Liver (tissue), 8 donors: ENCODE measurements at regions not wholly inside any gene's neighbourhood (a gene's known extent, or its start where the extent isn't known, plus 50 kb on each side); places are given as distances from the start of the nearest gene placed in this dataset.

Source experiments
- DNase-seq: peaks from one replicate; pipeline ENCODE4 v3.0.0-alpha.2; 2017; ENCODE audit warnings: low spot score
- H3K27ac ChIP-seq, 2 donors: one replicate each; pipeline ENCODE4 v1.7.0; 2013; ENCODE audit warnings: inconsistent platforms in 2 of 2, low read length in 2 of 2, control low read depth in 1 of 2, low read depth in 1 of 2, mild to moderate bottlenecking in 1 of 2
- H3K27me3 ChIP-seq, 4 donors: one replicate each; pipeline versions ENCODE4 v1.6.1 to v1.7.0; 2013; ENCODE audit warnings: low read length in 3 of 4, inconsistent platforms in 1 of 4, mild to moderate bottlenecking in 1 of 4, moderate library complexity in 1 of 4; ENCODE audit not compliant: control insufficient read depth in 4 of 4, insufficient read depth in 4 of 4
- H3K36me3 ChIP-seq, 4 donors: one replicate each; pipeline versions ENCODE4 v1.6.1 to v1.7.0; 2013; ENCODE audit warnings: low read length in 3 of 4, mild to moderate bottlenecking in 3 of 4, low read depth in 1 of 4, moderate library complexity in 1 of 4; ENCODE audit not compliant: control insufficient read depth in 4 of 4, insufficient read depth in 3 of 4
- H3K4me1 ChIP-seq, 4 donors: one replicate each; pipeline versions ENCODE4 v1.6.1 to v1.7.0; 2013; ENCODE audit warnings: low read length in 3 of 4, mild to moderate bottlenecking in 3 of 4, moderate library complexity in 1 of 4; ENCODE audit not compliant: control insufficient read depth in 4 of 4, insufficient read depth in 4 of 4
- H3K4me3 ChIP-seq, 3 donors: one replicate each; pipeline versions ENCODE4 v1.6.1 to v1.7.0; 2013; ENCODE audit warnings: low read length in 3 of 3, control low read depth in 1 of 3, low read depth in 1 of 3, mild to moderate bottlenecking in 1 of 3
- H3K9ac ChIP-seq, 2 donors: one replicate each; pipeline ENCODE4 v1.7.0; 2013; ENCODE audit warnings: low read length in 2 of 2, mild to moderate bottlenecking in 2 of 2, moderate library complexity in 2 of 2, control low read depth in 1 of 2, low read depth in 1 of 2
- H3K9me3 ChIP-seq, 4 donors: one replicate each; pipeline versions ENCODE4 v1.6.1 to v1.7.0; 2013; ENCODE audit warnings: low read length in 3 of 4; ENCODE audit not compliant: control insufficient read depth in 4 of 4
- CTCF ChIP-seq: fragments of 150-350 bp; IDR thresholded peaks from 2 replicates; pipeline ENCODE4 v1.5.1; 2017; ENCODE audit warnings: improper control_type of control experiment, low read depth, low read length; ENCODE audit not compliant: missing input control
- FOXA1 ChIP-seq: IDR thresholded peaks from 2 replicates; pipeline ENCODE4 v1.6.1; 2016; ENCODE audit warnings: antibody characterized with exemption
- FOXA2 ChIP-seq: IDR thresholded peaks from 2 replicates; pipeline ENCODE4 v1.6.1; 2016; ENCODE audit warnings: antibody characterized with exemption
- HNF4A ChIP-seq, 2 donors: conservative IDR thresholded peaks; 2 replicates each; pipeline ENCODE4 v1.6.1; 2016; ENCODE audit warnings: antibody characterized with exemption in 2 of 2, mild to moderate bottlenecking in 2 of 2
- JUND ChIP-seq, 2 donors: IDR thresholded peaks; 2 replicates each; pipeline ENCODE4 v1.6.1; 2016; ENCODE audit warnings: antibody characterized with exemption in 2 of 2
- MAX ChIP-seq: IDR thresholded peaks from 2 replicates; pipeline ENCODE4 v1.6.1; 2016; ENCODE audit warnings: antibody characterized with exemption
- NR2F2 ChIP-seq: IDR thresholded peaks from 2 replicates; pipeline ENCODE4 v1.6.1; 2016; ENCODE audit warnings: antibody characterized with exemption
- RXRA ChIP-seq, 2 donors: IDR thresholded peaks; 2 replicates each; pipeline ENCODE4 v1.6.1; 2017 to 2018; ENCODE audit warnings: antibody characterized with exemption in 2 of 2, mild to moderate bottlenecking in 1 of 2
- SP1 ChIP-seq: IDR thresholded peaks from 2 replicates; pipeline ENCODE4 v1.6.1; 2018; ENCODE audit warnings: antibody characterized with exemption, mild to moderate bottlenecking
- TAF1 ChIP-seq: conservative IDR thresholded peaks from 2 replicates; pipeline ENCODE4 v1.6.1; 2016; ENCODE audit warnings: antibody characterized with exemption, mild to moderate bottlenecking
- YY1 ChIP-seq: IDR thresholded peaks from 2 replicates; pipeline ENCODE4 v1.6.1; 2016; ENCODE audit warnings: antibody characterized with exemption, mild to moderate bottlenecking
- ZBTB33 ChIP-seq: IDR thresholded peaks from 2 replicates; pipeline ENCODE4 v1.6.1; 2016; ENCODE audit warnings: antibody characterized with exemption
- WGBS: extraction: QIAGEN DNeasy Blood & Tissue Kit; methylation state at CpG from one replicate; pipeline ENCODE4 v1.1.7; 2013; 5-methylcytosine and 5-hydroxymethylcytosine counted together
- donor health status: healthy.
- donor health status: healthy.
- donor health status: healthy.
- donor health status: healthy.
- donor health status: healthy.

- no peak for TF ChIP-seq CTCF
- TF ChIP-seq TAF1 = no peak
- peak; percentile 47 for TF ChIP-seq SP1
- TF ChIP-seq FOXA1 = no peak
Observed at GRCh38 chr13:73607489-73608156, 526.6 kb downstream of the KLF12 start (continued).

- Histone ChIP-seq H3K4me1 (peaks cover 0 to 14% (median 3%) of the 10 kb centered on the region in 4 donors), H3K27ac (no peak overlapping the region), H3K4me3 (no peak overlapping the region), H3K9ac (no peak overlapping the region), H3K36me3 (no peaks in the 10 kb centered on the region), H3K27me3 (no peaks in the 10 kb centered on the region), H3K9me3 (peaks cover 0 to 2% (median 0%) of the 10 kb centered on the region in 4 donors)
- TF ChIP-seq ZBTB33 = no peak
- TF ChIP-seq RXRA (IDR thresholded peaks at IDR 0.05) = no peak
- 94% methylated on average over 1 of the region's 1 CpG for WGBS
- DNase-seq = no peak
Observed at GRCh38 chr13:73603646-73604045, 530.6 kb downstream of the KLF12 start.

- 84% methylated on average over 5 of the region's 5 CpGs for WGBS
- no peak for DNase-seq
- TF ChIP-seq SP1 (no peak), NR2F2 (no peak)
Observed at GRCh38 chr13:73602295-73602694, 531.9 kb downstream of the KLF12 start.

GRCh38 chr13:73601708-73602107, 532.5 kb downstream of the KLF12 start:
- Histone ChIP-seq H3K9me3 (peaks cover 0 to 2% (median 0%) of the 10 kb centered on the region in 4 donors), H3K27ac (no peak overlapping the region), H3K9ac (no peak overlapping the region), H3K4me1 (no peaks in the 10 kb centered on the region), H3K4me3 (no peak overlapping the region), H3K27me3 (no peaks in the 10 kb centered on the region), H3K36me3 (no peaks in the 10 kb centered on the region)
- 92% methylated on average over 1 of the region's 1 CpG for WGBS
- DNase-seq = no peak
- TF ChIP-seq HNF4A (conservative IDR thresholded peaks at IDR 0.05) (no peak), JUND (IDR thresholded peaks at IDR 0.05) (no peak), MAX (no peak), FOXA2 (no peak), SP1 (no peak), YY1 (no peak), CTCF (no peak), RXRA (IDR thresholded peaks at IDR 0.05) (no peak)

More at GRCh38 chr13:73602295-73602694, 531.9 kb downstream of the KLF12 start:
- Histone ChIP-seq H3K27ac (no peak overlapping the region), H3K27me3 (no peaks in the 10 kb centered on the region), H3K9me3 (peaks cover 0 to 2% (median 0%) of the 10 kb centered on the region in 4 donors), H3K4me3 (no peak overlapping the region), H3K9ac (no peak overlapping the region), H3K36me3 (no peaks in the 10 kb centered on the region), H3K4me1 (peaks cover 0 to 1% (median 0%) of the 10 kb centered on the region in 4 donors)
